Esophagus squamous epithelium (tissue), 4 donors: ENCODE measurements at regions not wholly inside any gene's neighbourhood (a gene's known extent, or its start where the extent isn't known, plus 50 kb on each side); places are given as distances from the start of the nearest gene placed in this dataset.

Source experiments
- POLR2A ChIP-seq, 4 donors: fragments of 450-650 bp; IDR thresholded peaks; one replicate each; pipeline ENCODE4 v1.6.1; 2017; ENCODE audit warnings: antibody characterized with exemption in 4 of 4, mild to moderate bottlenecking in 4 of 4, moderate library complexity in 3 of 4
- TF ChIP-seq, protein P1 (sequence below), 6 experiments: fragments of 450-650 bp in 4 of 6; fragments of 200-600 bp in 2 of 6; sonication (generic) in 2 of 6; IDR thresholded peaks; one replicate each; pipeline ENCODE4 v1.5.1; 2016 to 2019; ENCODE audit warnings: antibody characterized with exemption in 6 of 6, mild to moderate bottlenecking in 4 of 6, moderate library complexity in 4 of 6

DNA sequence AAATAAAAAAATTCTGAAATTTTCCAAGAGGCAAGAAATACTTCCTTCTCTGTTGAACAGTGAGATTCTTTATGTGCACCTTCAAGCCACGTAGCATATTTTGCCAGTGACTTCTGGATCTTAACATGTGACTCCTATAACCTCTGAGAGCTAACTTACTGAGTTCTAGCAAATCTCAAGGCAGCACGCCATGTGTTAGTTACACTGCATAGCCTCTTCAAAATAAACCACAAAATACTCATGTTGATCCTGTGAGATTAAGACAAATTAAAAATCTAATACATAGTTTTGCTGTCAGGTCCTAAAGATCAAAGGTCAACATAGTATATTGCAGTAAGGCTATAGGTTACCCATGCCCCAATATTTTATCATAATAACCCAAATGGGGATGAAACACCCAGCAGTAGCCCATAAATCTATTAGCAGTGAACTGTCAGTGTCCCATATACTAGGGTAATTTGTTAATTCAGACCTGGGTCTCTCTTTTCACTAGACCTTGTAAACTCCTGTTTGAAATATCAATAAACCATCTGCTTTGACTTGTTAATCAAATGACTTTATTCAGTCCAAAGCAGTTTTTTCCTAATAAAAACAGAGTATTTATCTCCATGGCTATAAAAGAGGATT is 343.1 kb downstream of the ZFHX3 start:
- TF ChIP-seq, protein P1, sequence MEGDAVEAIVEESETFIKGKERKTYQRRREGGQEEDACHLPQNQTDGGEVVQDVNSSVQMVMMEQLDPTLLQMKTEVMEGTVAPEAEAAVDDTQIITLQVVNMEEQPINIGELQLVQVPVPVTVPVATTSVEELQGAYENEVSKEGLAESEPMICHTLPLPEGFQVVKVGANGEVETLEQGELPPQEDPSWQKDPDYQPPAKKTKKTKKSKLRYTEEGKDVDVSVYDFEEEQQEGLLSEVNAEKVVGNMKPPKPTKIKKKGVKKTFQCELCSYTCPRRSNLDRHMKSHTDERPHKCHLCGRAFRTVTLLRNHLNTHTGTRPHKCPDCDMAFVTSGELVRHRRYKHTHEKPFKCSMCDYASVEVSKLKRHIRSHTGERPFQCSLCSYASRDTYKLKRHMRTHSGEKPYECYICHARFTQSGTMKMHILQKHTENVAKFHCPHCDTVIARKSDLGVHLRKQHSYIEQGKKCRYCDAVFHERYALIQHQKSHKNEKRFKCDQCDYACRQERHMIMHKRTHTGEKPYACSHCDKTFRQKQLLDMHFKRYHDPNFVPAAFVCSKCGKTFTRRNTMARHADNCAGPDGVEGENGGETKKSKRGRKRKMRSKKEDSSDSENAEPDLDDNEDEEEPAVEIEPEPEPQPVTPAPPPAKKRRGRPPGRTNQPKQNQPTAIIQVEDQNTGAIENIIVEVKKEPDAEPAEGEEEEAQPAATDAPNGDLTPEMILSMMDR (IDR thresholded peaks at IDR 0.05) = no peak
- TF ChIP-seq POLR2A (IDR thresholded peaks at IDR 0.05) = no peak
